ENCODE measurements at regions not wholly inside any gene's neighbourhood (a gene's known extent, or its start where the extent isn't known, plus 50 kb on each side); places are given as distances from the start of the nearest gene placed in this dataset.

GRCh38 chr6:91720324-91720723 is 1133.5 kb upstream of the MAP3K7 start:
- TF ChIP-seq, protein P1, sequence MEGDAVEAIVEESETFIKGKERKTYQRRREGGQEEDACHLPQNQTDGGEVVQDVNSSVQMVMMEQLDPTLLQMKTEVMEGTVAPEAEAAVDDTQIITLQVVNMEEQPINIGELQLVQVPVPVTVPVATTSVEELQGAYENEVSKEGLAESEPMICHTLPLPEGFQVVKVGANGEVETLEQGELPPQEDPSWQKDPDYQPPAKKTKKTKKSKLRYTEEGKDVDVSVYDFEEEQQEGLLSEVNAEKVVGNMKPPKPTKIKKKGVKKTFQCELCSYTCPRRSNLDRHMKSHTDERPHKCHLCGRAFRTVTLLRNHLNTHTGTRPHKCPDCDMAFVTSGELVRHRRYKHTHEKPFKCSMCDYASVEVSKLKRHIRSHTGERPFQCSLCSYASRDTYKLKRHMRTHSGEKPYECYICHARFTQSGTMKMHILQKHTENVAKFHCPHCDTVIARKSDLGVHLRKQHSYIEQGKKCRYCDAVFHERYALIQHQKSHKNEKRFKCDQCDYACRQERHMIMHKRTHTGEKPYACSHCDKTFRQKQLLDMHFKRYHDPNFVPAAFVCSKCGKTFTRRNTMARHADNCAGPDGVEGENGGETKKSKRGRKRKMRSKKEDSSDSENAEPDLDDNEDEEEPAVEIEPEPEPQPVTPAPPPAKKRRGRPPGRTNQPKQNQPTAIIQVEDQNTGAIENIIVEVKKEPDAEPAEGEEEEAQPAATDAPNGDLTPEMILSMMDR (IDR thresholded peaks at IDR 0.05), result no peak
- TF ChIP-seq POLR2AphosphoS5 (IDR thresholded peaks at IDR 0.05), result no peak

Measured in upper lobe of left lung (tissue), 4 donors.